HEK293 (cell line): ENCODE measurements at regions not wholly inside any gene's neighbourhood (a gene's known extent, or its start where the extent isn't known, plus 50 kb on each side); places are given as distances from the start of the nearest gene placed in this dataset.

ENCODE experiments used
- CTCF ChIA-PET: fragments of 350-600 bp; formaldehyde crosslinking; extraction: SDS; loops from one replicate; lab custom pipeline; 2021; ENCODE audit warnings: antibody characterized with exemption; lab: Yijun Ruan, JAX
- POLR2A ChIA-PET: fragments of 300-600 bp; formaldehyde crosslinking; extraction: SDS; loops from one replicate; lab custom pipeline; 2020; ENCODE audit warnings: antibody characterized with exemption, inconsistent platforms; lab: Yijun Ruan, JAX
- H3K27ac ChIP-seq: fragments of 200-500 bp; sonication (Bioruptor generic); 2 replicates; pipeline ENCODE4 v1.5.1; 2014; ENCODE audit warnings: low read depth, low read length, control low read depth, inconsistent platforms; ENCODE audit errors: extremely low read depth
- H3K36me3 ChIP-seq, 2 experiments: fragments of 200-500 bp in 1 of 2; sonication (Bioruptor generic) in 1 of 2; 1 replicate in 1 of 2; 2 replicates in 1 of 2; pipeline ENCODE4 v1.5.1; 2014 to 2017; ENCODE audit warnings: inconsistent platforms in 2 of 2, low read length in 2 of 2; ENCODE audit not compliant: control insufficient read depth in 2 of 2, insufficient read depth in 1 of 2
- H3K4me1 ChIP-seq: fragments of 200-500 bp; sonication (Bioruptor generic); 2 replicates; pipeline ENCODE4 v1.5.1; 2014; ENCODE audit warnings: mild to moderate bottlenecking, low read length, inconsistent platforms; ENCODE audit not compliant: control insufficient read depth, insufficient read depth
- H3K4me3 ChIP-seq: 2 replicates; pipeline ENCODE4 v1.5.1; 2011; ENCODE audit warnings: low read depth, mild to moderate bottlenecking, control low read depth, low read length, moderate library complexity
- H3K9me3 ChIP-seq: fragments of 200-500 bp; sonication (Bioruptor generic); 2 replicates; pipeline ENCODE4 v1.5.1; 2014; ENCODE audit warnings: low read depth, low read length, inconsistent platforms; ENCODE audit not compliant: control insufficient read depth, insufficient read depth
- HOXA7 ChIP-seq: sonication (generic); formaldehyde crosslinking; IDR thresholded peaks from 2 replicates; pipeline ENCODE4 v1.8.1; 2022; ENCODE audit warnings: missing genetic modification reagents, borderline replicate concordance
- SP7 ChIP-seq: fragments of 450-650 bp; formaldehyde crosslinking; IDR thresholded peaks from 2 replicates; pipeline ENCODE4 v1.5.1; 2016; ENCODE audit warnings: missing biosample characterization, missing genetic modification characterization
- YY2 ChIP-seq: fragments of 450-650 bp; formaldehyde crosslinking; IDR thresholded peaks from 2 replicates; pipeline ENCODE4 v1.5.1; 2016; ENCODE audit warnings: missing biosample characterization, missing genetic modification characterization
- ZBTB1 ChIP-seq: fragments of 450-650 bp; formaldehyde crosslinking; IDR thresholded peaks from 2 replicates; pipeline ENCODE4 v1.5.1; 2016; ENCODE audit warnings: missing biosample characterization, missing genetic modification characterization
- ZBTB17 ChIP-seq: fragments of 450-650 bp; formaldehyde crosslinking; IDR thresholded peaks from 2 replicates; pipeline ENCODE4 v1.5.1; 2016; ENCODE audit warnings: missing biosample characterization, missing genetic modification characterization
- ZBTB7A ChIP-seq: fragments of 450-650 bp; formaldehyde crosslinking; IDR thresholded peaks from 2 replicates; pipeline ENCODE4 v1.5.1; 2016; ENCODE audit warnings: low read depth, missing biosample characterization, missing genetic modification characterization
- ZFHX2 ChIP-seq: fragments of 450-650 bp; formaldehyde crosslinking; conservative IDR thresholded peaks from 2 replicates; pipeline ENCODE4 v1.5.1; 2016; ENCODE audit warnings: missing biosample characterization, missing genetic modification characterization
- ZNF114 ChIP-seq: fragments of 450-650 bp; formaldehyde crosslinking; IDR thresholded peaks from 2 replicates; pipeline ENCODE4 v1.5.0; 2017; ENCODE audit warnings: missing biosample characterization, missing genetic modification characterization
- ZNF132 ChIP-seq: fragments of 450-650 bp; formaldehyde crosslinking; IDR thresholded peaks from 2 replicates; pipeline ENCODE4 v1.5.1; 2017; ENCODE audit warnings: missing biosample characterization, missing genetic modification characterization, borderline replicate concordance
- ZNF157 ChIP-seq: fragments of 450-650 bp; formaldehyde crosslinking; IDR thresholded peaks from 2 replicates; pipeline ENCODE4 v1.5.1; 2016; ENCODE audit warnings: missing biosample characterization, missing genetic modification characterization
- ZNF350 ChIP-seq: fragments of 450-650 bp; formaldehyde crosslinking; IDR thresholded peaks from 2 replicates; pipeline ENCODE4 v1.5.0; 2017; ENCODE audit warnings: missing biosample characterization, mild to moderate bottlenecking, missing genetic modification characterization
- ZNF426 ChIP-seq: fragments of 450-650 bp; formaldehyde crosslinking; IDR thresholded peaks from 2 replicates; pipeline ENCODE4 v1.5.1; 2017; ENCODE audit warnings: missing biosample characterization, missing genetic modification characterization, mild to moderate bottlenecking, inconsistent platforms, moderate library complexity
- ZNF510 ChIP-seq: fragments of 450-650 bp; formaldehyde crosslinking; IDR thresholded peaks from 2 replicates; pipeline ENCODE4 v1.5.1; 2018; ENCODE audit warnings: mild to moderate bottlenecking, missing genetic modification characterization, missing biosample characterization; ENCODE audit not compliant: insufficient replicate concordance
- ZNF518A ChIP-seq: fragments of 450-650 bp; formaldehyde crosslinking; conservative IDR thresholded peaks from 2 replicates; pipeline ENCODE4 v1.5.1; 2016; ENCODE audit warnings: low read depth, missing biosample characterization, missing genetic modification characterization
- ZNF544 ChIP-seq: fragments of 450-650 bp; formaldehyde crosslinking; IDR thresholded peaks from 2 replicates; pipeline ENCODE4 v1.5.0; 2017; ENCODE audit warnings: missing biosample characterization, missing genetic modification characterization
- ZNF580 ChIP-seq: fragments of 450-650 bp; formaldehyde crosslinking; IDR thresholded peaks from 2 replicates; pipeline ENCODE4 v1.5.1; 2016; ENCODE audit warnings: missing biosample characterization, missing genetic modification characterization
- ZNF624 ChIP-seq: fragments of 450-650 bp; formaldehyde crosslinking; IDR thresholded peaks from 2 replicates; pipeline ENCODE4 v1.5.1; 2017; ENCODE audit warnings: missing biosample characterization, missing genetic modification characterization
- ZNF629 ChIP-seq: fragments of 450-650 bp; formaldehyde crosslinking; IDR thresholded peaks from 2 replicates; pipeline ENCODE4 v1.5.1; 2017; ENCODE audit warnings: missing biosample characterization, missing genetic modification characterization
- ZNF76 ChIP-seq: fragments of 450-650 bp; formaldehyde crosslinking; IDR thresholded peaks from 2 replicates; pipeline ENCODE4; 2016; ENCODE audit warnings: low read depth, missing biosample characterization, missing genetic modification characterization, borderline replicate concordance
- ZNF777 ChIP-seq: fragments of 450-650 bp; formaldehyde crosslinking; IDR thresholded peaks from 2 replicates; pipeline ENCODE4 v1.5.1; 2017; ENCODE audit warnings: missing biosample characterization, missing genetic modification characterization, borderline replicate concordance
- ZSCAN5A ChIP-seq: fragments of 450-650 bp; formaldehyde crosslinking; IDR thresholded peaks from 2 replicates; pipeline ENCODE4 v1.5.1; 2016; ENCODE audit warnings: missing biosample characterization, missing genetic modification characterization

GRCh38 chr5:155629597-155629996 lies 616.0 kb downstream of the KIF4B start (continued):
- no peak for TF ChIP-seq ZNF629 (tag by site-specific recombination)

- H3K36me3 ChIP-seq = no peaks in the 10 kb centered on the region
- no peak overlapping the region for H3K4me3 ChIP-seq
- no peaks in the 10 kb centered on the region for H3K4me1 ChIP-seq
- H3K9me3 ChIP-seq = no peaks in the 10 kb centered on the region
- H3K27ac ChIP-seq = no peak overlapping the region
- TF ChIP-seq ZNF580 (tag by site-specific recombination) (no peak), ZNF777 (tag by site-specific recombination) (no peak), ZNF544 (no peak), ZNF76 (tag by site-specific recombination) (no peak), HOXA7 (CRISPR knock-in tag) (no peak), ZNF350 (no peak), ZNF624 (tag by site-specific recombination) (no peak), ZNF114 (tag by site-specific recombination) (no peak), ZFHX2 (no peak), ZSCAN5A (no peak)
- ChIA-PET CTCF (no interaction called here), POLR2A (no interaction called here)
These were observed 617.6 kb downstream of the KIF4B start for GRCh38 chr5:155631116-155631515.

- H3K4me3 ChIP-seq = no peak overlapping the region
- H3K4me1 ChIP-seq = no peaks in the 10 kb centered on the region
- H3K36me3 ChIP-seq = no peaks in the 10 kb centered on the region
- CTCF ChIA-PET = no interaction called here
- no peak for TF ChIP-seq ZNF132 (tag by site-specific recombination)
- no peak for TF ChIP-seq ZBTB1 (tag by site-specific recombination)
- TF ChIP-seq SP7 (tag by site-specific recombination) = no peak
- no peak for TF ChIP-seq ZBTB17 (tag by site-specific recombination)
- TF ChIP-seq ZNF426 = no peak
- no peak for TF ChIP-seq ZNF157
- no peak for TF ChIP-seq ZNF510 (tag by site-specific recombination)
- no peak for TF ChIP-seq YY2 (tag by site-specific recombination)
- no peak for TF ChIP-seq ZNF518A (tag by site-specific recombination)
- no peak for TF ChIP-seq ZBTB7A (tag by site-specific recombination)
- no peaks in the 10 kb centered on the region for H3K9me3 ChIP-seq
- POLR2A ChIA-PET = no interaction called here
- no peak overlapping the region for H3K27ac ChIP-seq
These were observed 619.9 kb downstream of the KIF4B start for GRCh38 chr5:155633338-155633957.
